Central memory CD8-positive, alpha-beta T cell (primary cell): ENCODE measurements at regions not wholly inside any gene's neighbourhood (a gene's known extent, or its start where the extent isn't known, plus 50 kb on each side); places are given as distances from the start of the nearest gene placed in this dataset.
A peak's percentile ranks its signal among the peaks of the same experiment; 100 is the strongest.

Experiments used
- ATAC-seq: fragments of 150-1000 bp; cut with Tn5 transposase; replicated peaks from 2 replicates; pipeline ENCODE4 v1.10.0; 2022; ENCODE audit warnings: mild to moderate bottlenecking, moderate FRiP score, moderate number of reproducible peaks; ENCODE audit not compliant: poor library complexity, severe bottlenecking; ENCODE audit errors: extremely low read depth
- DNase-seq, 2 donors: peaks; one replicate each; pipeline ENCODE4 v3.0.0; 2021; ENCODE audit warnings: low spot score in 2 of 2
- H3K27ac Mint-ChIP-seq: one replicate; pipeline ENCODE4 v1.8.0; 2022; ENCODE audit warnings: low read depth, mild to moderate bottlenecking, moderate library complexity, mixed read lengths
- H3K27me3 Mint-ChIP-seq: one replicate; pipeline ENCODE4 v1.8.0; 2022; ENCODE audit warnings: mixed read lengths
- H3K36me3 Mint-ChIP-seq: one replicate; pipeline ENCODE4 v1.8.0; 2022; ENCODE audit warnings: mild to moderate bottlenecking, moderate library complexity, mixed read lengths; ENCODE audit not compliant: insufficient read depth
- H3K4me1 Mint-ChIP-seq: one replicate; pipeline ENCODE4 v1.8.0; 2022; ENCODE audit warnings: mixed read lengths
- H3K4me3 Mint-ChIP-seq: one replicate; pipeline ENCODE4 v1.8.0; 2022; ENCODE audit warnings: mild to moderate bottlenecking, moderate library complexity, mixed read lengths
- H3K9me3 Mint-ChIP-seq: one replicate; pipeline ENCODE4 v1.8.0; 2022; ENCODE audit warnings: mixed read lengths

DNA sequence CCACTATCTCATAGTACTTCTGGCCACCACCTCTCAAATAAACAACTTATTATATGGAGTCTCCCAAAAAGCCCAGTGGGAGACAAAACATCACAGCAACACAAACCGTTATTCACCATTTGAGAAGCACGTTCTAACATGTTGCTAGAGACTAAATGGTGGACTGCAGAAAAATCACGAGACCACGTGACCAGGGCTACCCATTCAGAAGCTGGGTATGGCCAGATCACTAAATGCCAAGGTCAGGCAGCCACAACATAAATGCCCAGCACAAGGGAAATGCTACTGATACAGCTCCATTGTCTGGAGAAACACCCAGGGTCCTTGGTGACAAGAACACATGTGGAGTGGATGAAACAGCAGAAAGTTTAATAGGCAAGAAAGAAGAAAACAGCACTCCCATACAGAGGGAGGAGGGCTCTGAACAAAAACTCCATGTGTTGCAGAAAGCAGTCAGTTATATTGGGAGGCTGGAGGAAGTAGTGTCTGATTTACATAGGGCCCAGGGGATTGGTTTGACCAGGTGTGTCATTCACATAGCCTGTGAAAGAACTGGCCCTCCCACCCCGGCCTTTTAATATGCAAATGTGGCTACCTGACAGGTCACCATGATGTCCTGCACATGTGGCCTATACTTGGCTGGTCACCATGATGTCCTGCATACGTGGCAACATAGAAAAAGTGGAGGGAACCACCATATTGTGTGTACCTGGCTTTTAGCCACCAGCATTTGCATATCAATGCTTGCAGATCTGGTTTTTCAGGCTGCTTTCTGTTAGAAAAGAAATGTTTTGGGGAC, 97.2 kb downstream of the TRIM36 start:
- DNase-seq (no peak), ATAC-seq (no peak)
- Mint-ChIP-seq H3K4me1 (peaks cover 24% of the 10 kb centered on the region), H3K36me3 (peaks cover 2% of the 10 kb centered on the region), H3K27ac (no peak overlapping the region), H3K9me3 (no peaks in the 10 kb centered on the region), H3K4me3 (no peak overlapping the region), H3K27me3 (peaks cover 47% of the 10 kb centered on the region)

GRCh38 chr5:115070737-115071136, 99.0 kb downstream of the TRIM36 start:
- Mint-ChIP-seq H3K4me1 (peaks cover 24% of the 10 kb centered on the region), H3K27me3 (peaks cover 47% of the 10 kb centered on the region), H3K36me3 (peaks cover 2% of the 10 kb centered on the region), H3K9me3 (no peaks in the 10 kb centered on the region), H3K27ac (peak overlapping the region; percentile 36), H3K4me3 (no peak overlapping the region)
- DNase-seq (no peak), ATAC-seq (no peak)

- H3K4me3 Mint-ChIP-seq: no peak overlapping the region
- no peaks in the 10 kb centered on the region for H3K9me3 Mint-ChIP-seq
- peak overlapping the region; percentile 65 for H3K27ac Mint-ChIP-seq
- H3K27me3 Mint-ChIP-seq: peaks cover 41% of the 10 kb centered on the region
- ATAC-seq (no peak), DNase-seq (no peak)
- H3K4me1 Mint-ChIP-seq: peaks cover 24% of the 10 kb centered on the region
- no peaks in the 10 kb centered on the region for H3K36me3 Mint-ChIP-seq
Measured at GRCh38 chr5:115069087-115069968, 100.4 kb downstream of the TRIM36 start.

DNA sequence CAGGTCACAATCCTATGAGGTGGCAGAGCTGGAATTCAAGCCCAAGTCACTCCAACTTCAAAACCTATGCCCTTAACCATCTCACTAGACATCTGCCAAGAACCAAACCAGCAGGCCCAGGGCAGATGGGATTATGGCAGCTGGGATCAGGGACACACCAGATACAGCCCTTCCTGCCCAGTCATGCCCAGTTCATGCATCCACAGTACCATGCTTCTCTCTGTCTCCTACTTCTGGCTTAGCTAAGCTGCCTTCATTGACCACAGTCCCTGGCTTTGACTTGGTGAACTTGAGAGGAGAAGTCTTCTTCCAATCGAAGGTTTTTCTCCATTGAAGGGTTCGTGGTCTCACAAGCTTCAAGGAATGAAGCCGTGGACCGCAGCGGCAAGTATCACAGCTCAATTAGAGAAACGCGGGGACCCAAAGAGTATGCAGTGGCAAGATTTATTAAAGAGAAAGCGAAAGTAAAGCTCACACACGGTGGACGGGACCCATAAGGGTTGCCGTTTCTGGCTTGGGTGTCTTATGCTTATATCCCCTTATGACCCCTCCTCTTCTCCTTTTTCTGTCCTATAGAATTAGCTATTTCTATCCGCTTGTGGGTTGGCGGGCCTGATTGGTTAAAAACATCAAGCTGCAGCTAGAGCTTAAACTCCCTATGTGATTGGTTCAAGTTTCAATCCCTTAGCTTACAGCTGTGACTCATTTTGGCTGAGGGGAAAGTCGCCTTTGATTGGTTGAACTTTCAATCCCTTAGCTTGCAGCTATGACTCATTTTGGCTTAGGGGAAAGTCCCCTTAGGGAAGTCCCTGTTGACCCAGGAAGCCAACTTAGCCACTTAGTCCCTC, 101.2 kb downstream of the TRIM36 start:
- Mint-ChIP-seq H3K27me3 (peaks cover 32% of the 10 kb centered on the region), H3K27ac (peak overlapping the region; percentile 65), H3K4me3 (peak overlapping the region; percentile 25), H3K9me3 (no peaks in the 10 kb centered on the region), H3K4me1 (peaks cover 24% of the 10 kb centered on the region), H3K36me3 (no peaks in the 10 kb centered on the region)
- DNase-seq (no peak), ATAC-seq (peak; percentile 58)

- DNase-seq (no peak), ATAC-seq (no peak)
- Mint-ChIP-seq H3K27ac (no peak overlapping the region), H3K9me3 (no peaks in the 10 kb centered on the region), H3K36me3 (no peaks in the 10 kb centered on the region), H3K4me1 (peaks cover 16% of the 10 kb centered on the region), H3K27me3 (peaks cover 2% of the 10 kb centered on the region), H3K4me3 (no peak overlapping the region)
Measured at GRCh38 chr5:115064380-115064779, 105.3 kb downstream of the TRIM36 start.

DNA sequence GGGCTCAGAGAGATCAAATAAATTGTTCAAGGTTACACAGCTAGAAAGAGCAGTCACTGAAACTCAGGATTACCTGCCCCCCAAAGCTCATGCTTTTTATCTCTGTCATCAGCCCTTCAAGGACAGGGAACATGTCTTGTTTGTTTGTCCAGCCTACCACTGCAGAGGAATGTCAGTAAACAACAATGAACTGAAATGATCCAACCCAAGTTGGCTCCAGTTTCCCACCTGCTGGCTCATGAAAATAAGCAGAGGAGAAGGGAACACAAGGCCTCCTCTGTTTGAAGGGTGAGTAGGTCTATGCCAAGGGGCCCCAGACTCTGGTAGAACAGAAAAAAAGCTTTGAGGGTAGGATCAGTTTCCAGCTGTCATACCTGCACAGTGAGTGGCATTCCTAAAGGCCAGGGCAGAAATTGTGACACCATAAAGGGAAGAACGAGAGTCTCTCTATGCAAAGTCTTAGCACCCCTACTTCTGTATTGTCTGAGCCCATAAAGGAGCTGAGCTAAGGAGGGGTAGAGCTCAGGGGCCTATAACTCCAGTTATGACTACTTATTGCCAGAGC, 115.2 kb downstream of the TRIM36 start:
- Mint-ChIP-seq H3K27ac (no peak overlapping the region), H3K9me3 (no peaks in the 10 kb centered on the region), H3K36me3 (no peaks in the 10 kb centered on the region), H3K4me3 (no peak overlapping the region), H3K27me3 (peaks cover 23% of the 10 kb centered on the region), H3K4me1 (no peaks in the 10 kb centered on the region)
- DNase-seq (no peak), ATAC-seq (no peak)

DNA sequence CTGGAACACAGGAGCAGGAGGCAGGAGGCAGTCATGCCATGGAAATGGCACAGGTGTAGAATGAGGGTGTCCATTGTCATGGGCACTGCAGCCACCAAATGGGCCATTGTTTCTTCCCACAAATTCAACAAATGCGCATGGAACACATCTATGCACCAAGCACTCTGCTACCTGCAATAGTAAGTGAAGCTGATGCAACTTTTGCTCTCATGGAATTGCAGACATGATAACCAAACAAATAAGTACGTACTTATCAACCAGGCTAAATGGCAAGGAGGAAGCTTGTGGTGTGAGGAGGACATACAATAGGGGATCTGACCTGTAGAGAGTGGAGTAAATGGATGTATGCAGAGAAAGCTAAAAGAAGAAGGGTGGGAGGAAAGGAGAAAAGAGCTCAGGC, 116.8 kb downstream of the TRIM36 start:
- H3K4me3 Mint-ChIP-seq: no peak overlapping the region
- no peak overlapping the region for H3K27ac Mint-ChIP-seq
- no peaks in the 10 kb centered on the region for H3K9me3 Mint-ChIP-seq
- H3K27me3 Mint-ChIP-seq: peaks cover 29% of the 10 kb centered on the region
- DNase-seq: no peak
- no peak for ATAC-seq
- no peaks in the 10 kb centered on the region for H3K4me1 Mint-ChIP-seq
- H3K36me3 Mint-ChIP-seq: no peaks in the 10 kb centered on the region

- H3K4me1 Mint-ChIP-seq: no peaks in the 10 kb centered on the region
- no peak overlapping the region for H3K27ac Mint-ChIP-seq
- peaks cover 26% of the 10 kb centered on the region for H3K27me3 Mint-ChIP-seq
- peaks cover 2% of the 10 kb centered on the region for H3K36me3 Mint-ChIP-seq
- no peak for ATAC-seq
- DNase-seq: no peak
- no peak overlapping the region for H3K4me3 Mint-ChIP-seq
- no peaks in the 10 kb centered on the region for H3K9me3 Mint-ChIP-seq
Measured at GRCh38 chr5:115050866-115051265, 118.8 kb downstream of the TRIM36 start.

DNA sequence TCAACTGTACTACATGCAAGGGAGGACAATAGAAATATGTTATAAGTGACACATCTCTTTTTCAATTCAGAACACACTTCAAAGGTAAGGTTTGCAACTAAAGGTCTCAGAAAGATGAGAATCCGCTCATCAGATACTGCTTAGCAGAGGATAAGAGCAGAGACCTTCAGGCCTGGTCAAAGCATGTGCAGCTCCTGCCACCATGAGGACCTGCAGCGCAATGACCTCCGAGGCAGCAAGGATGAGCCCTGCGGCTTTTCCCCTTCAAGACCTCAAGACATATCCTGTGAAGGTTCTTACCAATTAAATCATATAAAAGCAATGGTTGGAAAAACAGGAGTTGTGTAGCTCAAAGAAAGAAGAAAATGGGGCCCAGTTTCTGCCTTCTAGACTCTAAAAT, 135.8 kb downstream of the TRIM36 start:
- Mint-ChIP-seq H3K4me3 (no peak overlapping the region), H3K36me3 (no peaks in the 10 kb centered on the region), H3K4me1 (no peaks in the 10 kb centered on the region), H3K9me3 (peaks cover 26% of the 10 kb centered on the region), H3K27me3 (peaks cover 16% of the 10 kb centered on the region), H3K27ac (no peak overlapping the region)
- ATAC-seq: no peak
- no peak for DNase-seq

DNA sequence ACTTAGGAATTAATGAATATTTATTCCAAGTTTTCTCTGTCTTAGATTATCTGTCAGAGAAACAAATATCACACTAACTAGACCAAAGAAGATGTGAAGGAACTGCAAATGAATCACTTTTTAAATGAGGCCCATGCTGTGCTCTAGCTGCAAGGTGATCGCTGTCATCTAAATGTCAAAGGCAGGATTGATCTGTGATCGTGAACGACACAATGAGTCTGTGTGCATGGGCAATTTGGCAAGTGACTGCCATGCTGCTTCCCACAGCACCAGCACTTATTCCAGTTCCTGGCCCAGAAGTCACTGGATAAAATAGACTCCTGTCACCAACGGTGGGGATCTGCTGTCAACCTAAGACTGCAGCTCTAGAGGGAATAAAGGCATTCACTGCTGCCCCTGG, 141.2 kb downstream of the TRIM36 start:
- no peaks in the 10 kb centered on the region for H3K4me1 Mint-ChIP-seq
- no peak for DNase-seq
- H3K27ac Mint-ChIP-seq: no peak overlapping the region
- H3K9me3 Mint-ChIP-seq: no peaks in the 10 kb centered on the region
- no peak for ATAC-seq
- no peak overlapping the region for H3K4me3 Mint-ChIP-seq
- peaks cover 30% of the 10 kb centered on the region for H3K27me3 Mint-ChIP-seq
- no peaks in the 10 kb centered on the region for H3K36me3 Mint-ChIP-seq

GRCh38 chr5:115024922-115025321, 144.8 kb downstream of the TRIM36 start:
- H3K4me3 Mint-ChIP-seq: no peak overlapping the region
- DNase-seq (no peak), ATAC-seq (no peak)
- peaks cover 1% of the 10 kb centered on the region for H3K36me3 Mint-ChIP-seq
- peaks cover 16% of the 10 kb centered on the region for H3K27me3 Mint-ChIP-seq
- H3K9me3 Mint-ChIP-seq: no peaks in the 10 kb centered on the region
- no peak overlapping the region for H3K27ac Mint-ChIP-seq
- no peaks in the 10 kb centered on the region for H3K4me1 Mint-ChIP-seq

GRCh38 chr5:115022303-115022702, 147.4 kb downstream of the TRIM36 start:
- no peak overlapping the region for H3K27ac Mint-ChIP-seq
- H3K4me1 Mint-ChIP-seq: no peaks in the 10 kb centered on the region
- peaks cover 1% of the 10 kb centered on the region for H3K36me3 Mint-ChIP-seq
- H3K4me3 Mint-ChIP-seq: no peak overlapping the region
- H3K27me3 Mint-ChIP-seq: peaks cover 16% of the 10 kb centered on the region
- no peak for ATAC-seq
- no peak for DNase-seq
- no peaks in the 10 kb centered on the region for H3K9me3 Mint-ChIP-seq
